Skin of body (tissue), 1 donor: ENCODE measurements at regions not wholly inside any gene's neighbourhood (a gene's known extent, or its start where the extent isn't known, plus 50 kb on each side); places are given as distances from the start of the nearest gene placed in this dataset. TPM values are rescaled to one million over a fixed set of nuclear protein-coding genes. Genes with fewer than 3 reads are reported as not detected.

Source experiments
- small RNA-seq: library from RNA; depleted of rRNA; stranded (forward); fragments of <200 nt; gene quantifications from one replicate; pipeline ENCODE3, GENCODE V24; 2014; ENCODE audit warnings: low replicate concordance

Small RNA genes in the stretch of these regions (small RNA-seq; reads per million reads assigned to genes)
- not detected for gene MIR1302-6
